Calu3 (cell line): ENCODE measurements at regions not wholly inside any gene's neighbourhood (a gene's known extent, or its start where the extent isn't known, plus 50 kb on each side); places are given as distances from the start of the nearest gene placed in this dataset.

ENCODE experiments used
- BruUV-seq: library from RNA; stranded (reverse); fragments of 400-500 nt; replicated peaks from 2 replicates; lab custom pipeline; 2021; lab: Mats Ljungman, UMichigan
- CTCF ChIA-PET: fragments of 300-600 bp; sonication (Branson Sonifier 250); formaldehyde crosslinking; loops from one replicate; lab custom pipeline; 2022; ENCODE audit warnings: antibody characterized with exemption; lab: Charles Lee
- DNase-seq: peaks from one replicate; pipeline ENCODE4 v3.0.0; 2022
- H3K27ac Mint-ChIP-seq: one replicate; pipeline ENCODE4 v1.8.0; 2022; ENCODE audit warnings: mixed read lengths; ENCODE audit not compliant: unreplicated experiment
- H3K27me3 Mint-ChIP-seq: one replicate; pipeline ENCODE4 v1.8.0; 2022; ENCODE audit warnings: mixed read lengths; ENCODE audit not compliant: unreplicated experiment
- H3K36me3 Mint-ChIP-seq: one replicate; pipeline ENCODE4 v1.8.0; 2022; ENCODE audit warnings: mild to moderate bottlenecking, moderate library complexity, mixed read lengths; ENCODE audit not compliant: insufficient read depth, unreplicated experiment
- H3K4me1 Mint-ChIP-seq: one replicate; pipeline ENCODE4 v1.8.0; 2022; ENCODE audit warnings: mild to moderate bottlenecking, low read depth, mixed read lengths; ENCODE audit not compliant: unreplicated experiment
- H3K4me3 Mint-ChIP-seq: one replicate; pipeline ENCODE4 v1.8.0; 2022; ENCODE audit warnings: mild to moderate bottlenecking, low read depth, moderate library complexity, mixed read lengths; ENCODE audit not compliant: unreplicated experiment
- H3K9me3 Mint-ChIP-seq: one replicate; pipeline ENCODE4 v1.8.0; 2022; ENCODE audit warnings: low read depth, mixed read lengths; ENCODE audit not compliant: unreplicated experiment
- intact Hi-C: fragments of 100-400 bp; cut with micrococcal nuclease; formaldehyde crosslinking; loops from one replicate; pipeline ENCODE4 v1.10.0; 2022; ENCODE audit not compliant: unreplicated experiment
- TF ChIP-seq, protein P1 (sequence below): fragments of 200-600 bp; IDR thresholded peaks from one replicate; pipeline ENCODE4 v1.8.0; 2022; ENCODE audit warnings: antibody characterized with exemption; ENCODE audit not compliant: unreplicated experiment

DNA sequence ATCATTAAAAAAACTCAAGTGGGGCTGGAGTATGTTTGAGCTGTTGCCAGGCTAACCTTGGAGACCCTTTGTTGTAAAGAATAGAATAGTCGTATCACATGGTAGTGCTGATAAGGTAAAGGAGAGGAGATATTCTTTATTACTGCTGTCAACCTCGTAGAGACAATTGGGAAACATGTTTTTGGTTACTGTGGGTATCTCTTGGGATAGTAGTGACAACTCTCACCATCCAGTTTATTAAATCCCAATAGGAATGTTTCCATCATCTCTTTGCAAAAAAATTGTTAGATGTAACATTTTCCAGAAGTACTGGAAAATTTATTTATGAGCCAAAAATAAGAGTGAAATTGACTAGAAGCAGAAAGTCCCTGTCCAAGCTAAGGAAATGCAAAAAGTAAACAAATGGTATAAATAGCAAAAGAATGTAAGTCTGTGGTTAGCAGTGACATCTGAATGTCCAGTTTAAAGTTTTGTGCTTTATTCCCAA, 829.3 kb upstream of the CITED2 start:
- Mint-ChIP-seq H3K27me3 (no peaks in the 10 kb centered on the region), H3K4me3 (no peak overlapping the region), H3K36me3 (no peaks in the 10 kb centered on the region), H3K27ac (no peak overlapping the region), H3K9me3 (no peaks in the 10 kb centered on the region), H3K4me1 (no peaks in the 10 kb centered on the region)
- no TSS peak for BruUV-seq
- intact Hi-C loops, result no loop called here
- CTCF ChIA-PET, result no interaction called here
- TF ChIP-seq, protein P1, sequence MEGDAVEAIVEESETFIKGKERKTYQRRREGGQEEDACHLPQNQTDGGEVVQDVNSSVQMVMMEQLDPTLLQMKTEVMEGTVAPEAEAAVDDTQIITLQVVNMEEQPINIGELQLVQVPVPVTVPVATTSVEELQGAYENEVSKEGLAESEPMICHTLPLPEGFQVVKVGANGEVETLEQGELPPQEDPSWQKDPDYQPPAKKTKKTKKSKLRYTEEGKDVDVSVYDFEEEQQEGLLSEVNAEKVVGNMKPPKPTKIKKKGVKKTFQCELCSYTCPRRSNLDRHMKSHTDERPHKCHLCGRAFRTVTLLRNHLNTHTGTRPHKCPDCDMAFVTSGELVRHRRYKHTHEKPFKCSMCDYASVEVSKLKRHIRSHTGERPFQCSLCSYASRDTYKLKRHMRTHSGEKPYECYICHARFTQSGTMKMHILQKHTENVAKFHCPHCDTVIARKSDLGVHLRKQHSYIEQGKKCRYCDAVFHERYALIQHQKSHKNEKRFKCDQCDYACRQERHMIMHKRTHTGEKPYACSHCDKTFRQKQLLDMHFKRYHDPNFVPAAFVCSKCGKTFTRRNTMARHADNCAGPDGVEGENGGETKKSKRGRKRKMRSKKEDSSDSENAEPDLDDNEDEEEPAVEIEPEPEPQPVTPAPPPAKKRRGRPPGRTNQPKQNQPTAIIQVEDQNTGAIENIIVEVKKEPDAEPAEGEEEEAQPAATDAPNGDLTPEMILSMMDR, result no peak
- no peak for DNase-seq

DNA sequence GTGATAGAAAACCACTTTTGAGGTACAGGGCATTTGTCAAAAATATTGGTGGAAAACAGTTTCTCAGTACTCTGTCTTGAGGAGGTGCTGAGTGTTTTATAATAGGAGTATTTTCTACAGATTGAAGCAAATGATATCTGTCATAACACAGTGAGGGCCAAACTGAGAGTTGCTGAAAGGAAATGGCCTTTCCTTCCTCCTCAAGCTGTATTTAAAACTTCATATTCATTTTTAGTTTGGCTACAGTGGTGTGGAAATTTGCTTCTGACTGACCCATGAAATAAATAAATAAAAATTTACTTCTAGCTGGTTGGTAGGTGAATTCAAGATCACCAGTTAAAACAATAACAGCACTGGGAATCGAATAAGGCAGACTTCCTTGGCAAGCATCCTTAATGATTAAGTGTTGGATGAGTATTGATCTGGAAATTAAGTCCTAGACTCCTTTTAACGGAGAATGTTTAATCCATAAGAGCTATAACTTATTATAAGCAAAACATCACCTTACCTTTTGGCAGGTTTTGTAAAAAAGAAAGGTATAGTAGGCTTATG, 828.6 kb upstream of the CITED2 start:
- H3K4me3 Mint-ChIP-seq, result no peak overlapping the region

DNA sequence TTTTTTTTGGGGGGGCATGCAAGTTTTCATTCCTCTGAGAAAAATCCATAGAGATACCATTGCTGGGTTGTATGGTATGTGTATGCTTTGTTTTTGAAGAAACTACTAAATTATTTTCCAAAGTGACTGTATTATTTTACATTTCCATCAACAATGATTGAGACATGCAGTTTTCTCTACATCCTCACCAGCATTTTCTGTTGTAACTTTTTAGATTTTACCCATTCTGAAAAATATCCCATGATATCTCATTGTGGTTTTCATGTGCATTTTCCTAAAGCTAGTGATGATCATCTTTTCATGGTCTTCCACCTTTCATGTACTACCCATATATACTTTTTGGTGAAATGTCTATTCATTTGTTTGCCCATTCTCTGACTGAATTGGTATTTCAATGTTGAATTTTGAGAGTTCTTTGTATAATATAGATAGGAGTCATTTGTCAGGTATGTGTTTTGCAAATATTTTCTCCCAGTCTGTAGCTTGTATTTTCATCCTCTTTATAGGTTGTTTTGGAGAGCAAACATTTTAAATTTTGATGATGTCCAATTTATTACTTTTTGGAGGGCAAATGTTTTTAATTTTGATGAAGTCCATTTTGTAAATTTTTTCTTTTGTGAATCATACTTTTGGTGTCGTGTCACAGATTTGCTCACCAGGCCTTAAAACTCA, 827.5 kb upstream of the CITED2 start:
- H3K9me3 Mint-ChIP-seq, result no peaks in the 10 kb centered on the region
- TF ChIP-seq, protein P1, result no peak
- CTCF ChIA-PET, result no interaction called here
- no peak overlapping the region for H3K4me3 Mint-ChIP-seq
- H3K27me3 Mint-ChIP-seq, result no peaks in the 10 kb centered on the region
- no peaks in the 10 kb centered on the region for H3K36me3 Mint-ChIP-seq
- no peaks in the 10 kb centered on the region for H3K4me1 Mint-ChIP-seq
- no peak for DNase-seq
- no TSS peak for BruUV-seq
- H3K27ac Mint-ChIP-seq, result no peak overlapping the region
- intact Hi-C loops, result no loop called here

More for the DNA sequence above, 828.6 kb upstream of the CITED2 start:
- intact Hi-C loops, result no loop called here
- Mint-ChIP-seq H3K36me3 (no peaks in the 10 kb centered on the region), H3K27me3 (no peaks in the 10 kb centered on the region), H3K4me1 (no peaks in the 10 kb centered on the region), H3K9me3 (no peaks in the 10 kb centered on the region), H3K27ac (no peak overlapping the region)
- TF ChIP-seq, protein P1, result no peak
- BruUV-seq, result no TSS peak
- DNase-seq, result no peak
- CTCF ChIA-PET, result no interaction called here

DNA sequence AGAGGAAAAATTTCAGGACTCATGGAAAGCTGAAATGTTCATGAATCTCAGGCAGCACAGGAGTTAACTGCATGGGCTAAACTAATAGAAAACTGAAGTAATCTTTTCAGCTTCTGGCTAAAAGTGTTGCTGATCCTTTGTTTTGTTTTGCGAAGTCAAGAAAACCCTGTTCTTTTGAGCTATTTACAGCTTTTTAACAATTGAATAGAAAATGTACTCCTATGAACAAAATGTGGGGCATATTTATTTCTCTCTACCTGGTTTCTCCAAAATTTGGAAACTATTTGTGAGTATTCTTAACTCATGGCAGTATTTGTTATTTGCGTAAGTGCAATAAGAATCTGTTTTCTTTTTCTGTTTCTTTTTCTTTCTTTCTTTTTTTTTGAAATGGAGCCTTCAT, 818.8 kb upstream of the CITED2 start:
- Mint-ChIP-seq H3K4me1 (no peaks in the 10 kb centered on the region), H3K9me3 (peaks cover 7% of the 10 kb centered on the region), H3K36me3 (no peaks in the 10 kb centered on the region), H3K27me3 (no peaks in the 10 kb centered on the region), H3K27ac (no peak overlapping the region), H3K4me3 (no peak overlapping the region)
- CTCF ChIA-PET, result no interaction called here
- no peak for DNase-seq
- intact Hi-C loops, result no loop called here
- TF ChIP-seq, protein P1, result no peak
- BruUV-seq, result no TSS peak
